HG02678 (cell line): ENCODE measurements at regions not wholly inside any gene's neighbourhood (a gene's known extent, or its start where the extent isn't known, plus 50 kb on each side); places are given as distances from the start of the nearest gene placed in this dataset.

Experiments
- ATAC-seq: cut with Tn5 transposase; IDR thresholded peaks from one replicate; pipeline ENCODE4 v1.9.1; 2021; ENCODE audit warnings: mild to moderate bottlenecking, moderate library complexity; ENCODE audit not compliant: unreplicated experiment

- ATAC-seq, result no peak
Measured at GRCh38 chr7:46170021-46170420, 248.9 kb upstream of the IGFBP3 start.

- no peak for ATAC-seq
Measured at GRCh38 chr7:46169384-46169755, 248.3 kb upstream of the IGFBP3 start.

DNA sequence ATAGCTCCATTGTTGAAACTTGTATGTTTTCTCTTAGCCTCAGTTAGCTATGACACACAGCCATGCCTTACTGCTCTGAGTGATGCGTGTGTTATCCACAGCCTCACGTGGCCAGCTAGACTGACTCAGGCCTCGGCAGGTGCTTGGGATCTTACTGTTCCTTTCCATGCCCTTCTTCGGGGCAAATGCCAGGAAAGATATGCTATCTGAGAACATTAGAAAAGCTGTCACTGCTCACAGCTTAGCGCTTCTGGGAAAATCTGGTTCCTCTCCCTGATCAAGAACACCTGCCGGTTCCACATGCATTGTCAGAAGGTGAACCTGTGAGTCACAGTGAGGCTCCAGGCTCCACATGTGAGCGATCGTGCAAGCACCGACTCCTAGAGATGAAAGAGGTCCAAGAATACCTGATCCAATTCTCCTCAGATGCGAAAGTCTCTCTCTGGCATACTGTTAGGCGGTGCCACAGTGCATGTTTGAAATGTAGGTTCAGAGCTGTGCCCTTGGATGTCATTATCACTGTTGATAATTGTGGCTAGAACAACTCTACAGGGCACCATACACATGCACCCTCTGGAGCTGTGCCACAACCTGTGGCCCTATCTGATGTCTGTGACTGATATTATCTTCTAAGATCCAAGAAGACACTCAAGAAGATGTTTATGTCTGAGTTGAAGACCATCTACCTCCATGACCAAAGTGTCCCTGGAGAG lies 247.8 kb upstream of the IGFBP3 start:
- no peak for ATAC-seq

- no peak for ATAC-seq
Measured at GRCh38 chr7:46168231-46168630, 247.2 kb upstream of the IGFBP3 start.

GRCh38 chr7:46165276-46165675 lies 244.2 kb upstream of the IGFBP3 start:
- no peak for ATAC-seq

- ATAC-seq, result no peak
Measured at GRCh38 chr7:46164629-46165028, 243.6 kb upstream of the IGFBP3 start.

DNA sequence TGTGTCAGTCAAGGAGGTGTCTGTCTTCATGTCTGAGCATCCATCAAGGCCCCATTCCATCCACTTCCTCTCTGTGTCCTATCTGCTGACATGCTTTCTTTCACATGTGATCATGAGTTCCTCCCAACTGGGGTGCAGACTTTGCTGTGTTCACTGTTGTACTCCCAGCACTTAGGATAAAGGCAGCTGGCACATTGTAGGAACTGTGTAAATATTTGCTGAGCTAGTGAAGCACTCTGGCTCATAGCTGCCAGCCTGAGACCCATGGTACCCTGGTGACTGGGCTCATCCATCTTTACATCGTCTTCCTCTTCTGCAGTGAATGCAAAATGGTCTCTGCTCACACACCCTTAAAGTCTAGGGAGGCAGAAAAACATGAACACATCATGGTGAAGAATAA lies 242.2 kb upstream of the IGFBP3 start:
- no peak for ATAC-seq

- ATAC-seq, result no peak
Measured at GRCh38 chr7:46162609-46163008, 241.5 kb upstream of the IGFBP3 start.

DNA sequence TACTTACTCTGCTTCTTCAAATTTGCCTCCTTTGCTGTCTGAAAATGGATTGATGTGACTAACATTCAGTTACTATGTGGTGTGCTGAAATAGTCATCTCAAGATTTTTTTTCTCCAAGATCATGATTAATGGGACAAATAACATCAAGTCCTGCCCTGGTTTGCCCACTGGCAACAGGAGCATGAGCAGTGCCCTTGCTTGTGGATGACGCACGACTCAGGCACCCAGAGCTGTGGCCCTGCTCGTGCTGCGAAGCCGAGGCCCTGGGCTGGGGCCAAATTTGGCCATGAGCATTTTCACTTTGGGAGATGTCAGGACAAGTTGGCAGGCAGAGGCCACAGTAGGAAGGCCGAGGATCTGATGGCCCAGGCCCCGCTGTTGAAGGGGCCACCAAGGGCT lies 239.8 kb upstream of the IGFBP3 start:
- no peak for ATAC-seq

GRCh38 chr7:46157931-46158330 lies 236.9 kb upstream of the IGFBP3 start:
- ATAC-seq, result no peak

DNA sequence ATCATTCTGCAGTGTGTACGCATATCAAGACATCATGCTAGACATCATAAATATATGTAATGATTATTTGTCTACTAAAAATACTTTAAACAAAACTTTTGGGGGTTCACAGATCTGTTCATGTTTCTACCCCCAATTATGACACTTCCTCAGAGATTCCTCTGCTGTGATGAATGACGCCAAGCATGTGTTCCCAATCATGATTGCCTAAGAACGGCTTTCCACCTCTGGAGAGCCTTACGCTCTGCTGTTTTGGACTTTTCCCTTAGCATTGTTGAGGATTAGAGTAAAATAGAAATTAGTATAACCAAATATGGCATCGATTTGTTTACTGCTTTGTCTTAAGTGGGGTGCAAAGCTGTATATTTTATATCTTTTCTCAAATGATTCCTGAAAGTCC lies 236.3 kb upstream of the IGFBP3 start:
- no peak for ATAC-seq

DNA sequence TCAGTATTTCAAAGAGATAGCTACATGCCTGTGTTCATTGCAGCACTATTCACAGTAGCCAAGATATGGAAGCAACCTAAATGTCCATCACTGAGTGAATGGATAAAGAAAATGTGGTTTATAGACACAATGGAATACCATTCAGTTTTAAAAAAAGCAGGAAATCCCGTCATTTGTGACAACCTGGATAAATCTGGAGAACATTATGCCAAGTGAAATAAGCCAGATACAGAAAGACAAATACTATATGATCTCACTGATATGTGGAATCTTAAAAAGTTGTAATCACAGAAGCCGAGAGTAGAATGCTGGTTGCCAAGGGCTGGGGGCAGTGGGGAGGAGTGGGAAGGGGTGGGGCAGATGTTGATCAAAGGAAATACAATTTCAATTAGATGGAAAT lies 235.8 kb upstream of the IGFBP3 start:
- no peak for ATAC-seq

DNA sequence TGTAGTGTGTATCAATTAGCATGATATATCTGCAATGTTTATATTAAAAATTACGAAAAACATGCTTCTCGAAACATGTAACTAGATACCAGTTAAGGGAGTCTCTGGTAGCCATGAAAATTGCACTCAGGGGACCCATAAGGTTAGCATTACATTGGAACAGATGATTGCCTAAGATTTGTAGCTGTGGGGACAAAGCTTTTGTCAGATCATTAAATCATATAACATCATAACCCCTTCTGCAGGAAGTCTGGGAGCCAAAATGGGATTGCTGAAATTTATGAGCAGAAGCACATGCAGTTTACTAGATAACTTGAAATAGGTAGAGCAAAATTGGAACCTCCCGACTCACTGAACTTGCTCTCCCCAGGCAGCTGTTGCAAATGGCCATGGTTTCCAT lies 235.0 kb upstream of the IGFBP3 start:
- no peak for ATAC-seq

DNA sequence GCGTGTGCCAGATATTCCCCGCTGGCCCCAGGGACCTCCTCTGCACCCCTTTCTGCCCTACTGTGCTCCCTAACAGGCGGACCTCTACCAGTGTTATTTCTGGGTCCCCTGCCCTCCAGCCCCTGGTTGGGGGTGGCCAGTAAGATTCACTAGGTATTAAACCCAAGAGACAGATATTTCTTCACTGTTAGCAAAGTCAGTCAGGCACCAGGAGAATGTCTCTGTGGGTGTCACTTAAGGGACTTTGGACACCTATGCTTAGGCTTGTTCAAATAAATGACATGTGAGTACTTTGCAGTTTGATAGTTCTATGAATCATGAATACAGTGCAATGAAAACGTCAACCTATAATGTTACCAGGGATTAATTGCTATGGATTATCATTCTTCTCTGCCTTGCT lies 234.3 kb upstream of the IGFBP3 start:
- no peak for ATAC-seq

DNA sequence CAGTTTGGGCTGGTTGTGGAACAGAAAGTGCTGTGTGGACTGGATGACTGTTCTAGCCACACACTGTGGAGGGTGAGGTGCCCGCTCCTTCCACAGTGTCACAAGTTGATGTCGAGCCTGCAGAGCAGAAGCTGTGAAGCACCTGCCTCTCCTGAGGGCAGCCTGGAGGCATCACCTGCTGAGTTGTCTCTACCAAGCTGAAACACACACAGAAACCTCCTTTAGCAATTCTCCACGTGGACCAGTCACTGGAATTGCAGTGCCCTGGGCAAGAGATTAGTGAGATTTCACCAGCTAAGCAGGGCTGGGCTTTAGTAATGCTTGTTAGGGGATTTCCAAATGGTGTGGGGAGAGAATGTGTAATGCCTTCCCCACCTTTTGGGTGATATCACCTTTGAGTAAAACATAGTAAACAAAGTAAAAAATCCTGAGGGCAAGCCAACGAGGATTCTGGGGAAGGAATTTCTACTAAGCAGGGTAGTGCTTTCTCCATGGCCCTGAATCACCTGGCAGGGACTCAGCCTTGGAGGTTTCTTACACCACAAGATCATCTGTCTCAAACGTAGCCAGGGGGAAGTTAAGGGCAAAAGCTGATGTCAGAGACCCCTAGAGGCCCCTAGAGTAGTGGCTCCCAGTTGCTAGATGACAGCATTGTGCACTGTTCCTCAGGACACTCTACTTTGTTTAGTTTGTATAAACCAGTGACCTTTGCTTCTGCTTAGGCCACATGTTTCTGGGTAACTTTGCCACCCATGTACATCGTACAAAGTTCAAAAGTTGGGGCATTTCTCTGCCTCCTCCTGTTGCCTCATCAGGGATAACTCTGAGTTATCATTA lies 233.1 kb upstream of the IGFBP3 start:
- no peak for ATAC-seq

DNA sequence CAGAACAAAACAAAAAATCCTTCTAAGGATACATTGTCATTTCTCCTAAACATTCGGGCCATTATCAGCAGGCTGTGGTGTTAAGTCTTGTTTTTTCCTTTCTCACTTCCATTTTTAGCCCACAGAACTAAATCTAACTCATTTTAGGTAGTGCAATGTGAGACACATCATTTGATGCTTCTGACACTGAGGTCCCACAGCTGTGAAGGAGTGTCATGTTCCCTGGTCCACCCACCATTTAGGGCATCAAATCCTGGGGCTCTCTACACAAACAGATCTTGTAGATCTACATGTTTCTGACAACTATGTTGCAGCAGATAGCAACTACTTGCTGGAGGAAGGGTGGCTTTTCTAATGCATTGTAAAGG lies 232.5 kb upstream of the IGFBP3 start:
- ATAC-seq, result no peak

- ATAC-seq, result no peak
Measured at GRCh38 chr7:46152696-46153095, 231.6 kb upstream of the IGFBP3 start.

DNA sequence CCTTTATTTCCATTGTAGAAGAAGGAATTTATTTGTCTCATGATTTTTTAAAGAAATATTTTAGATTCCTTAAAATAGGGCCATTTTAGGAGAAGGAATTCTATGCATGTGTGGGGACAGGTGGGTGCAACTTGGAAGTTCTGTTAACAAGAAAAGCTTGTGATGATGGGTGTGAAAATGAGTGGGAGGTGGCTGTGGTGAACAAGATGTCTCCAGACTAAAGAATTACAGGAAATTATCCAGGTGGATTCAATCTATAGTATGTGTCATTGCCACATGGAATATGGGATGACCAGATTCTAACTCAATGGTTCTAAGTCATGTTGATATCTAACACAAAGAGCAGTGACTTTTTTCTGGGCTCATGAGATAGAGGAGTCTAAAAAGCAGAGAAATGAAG lies 229.6 kb upstream of the IGFBP3 start:
- no peak for ATAC-seq

GRCh38 chr7:46150202-46150601 lies 229.1 kb upstream of the IGFBP3 start:
- ATAC-seq, result no peak

- ATAC-seq, result no peak
Measured at GRCh38 chr7:46147871-46148270, 226.8 kb upstream of the IGFBP3 start.

GRCh38 chr7:46146454-46147255 lies 225.6 kb upstream of the IGFBP3 start:
- no peak for ATAC-seq

- no peak for ATAC-seq
Measured at GRCh38 chr7:46145412-46145811, 224.3 kb upstream of the IGFBP3 start.
